NCI-H146 treated with DMSO at 0.1 percent for 48 hours (cell line): ENCODE measurements at regions not wholly inside any gene's neighbourhood (a gene's known extent, or its start where the extent isn't known, plus 50 kb on each side); places are given as distances from the start of the nearest gene placed in this dataset.
"Not testable (repeated sequence)": the region's sequence is repeated elsewhere in the genome, so short reads cannot be mapped to it uniquely, and the experiment has no call there.

Experiments
- DNase-seq: peaks from one replicate; lab custom pipeline; 2025; ENCODE audit not compliant: unreplicated experiment; lab: John Stamatoyannopoulos, UW

- DNase-seq, result no peak
These were observed 694.4 kb downstream of the MATN1 start for GRCh38 chr1:30028939-30029338.

- no peak for DNase-seq
These were observed 695.1 kb downstream of the MATN1 start for GRCh38 chr1:30028283-30028682.

- no peak for DNase-seq
These were observed 696.1 kb downstream of the MATN1 start for GRCh38 chr1:30027247-30027646.

- no peak for DNase-seq
These were observed 698.8 kb downstream of the MATN1 start for GRCh38 chr1:30024411-30025195.

GRCh38 chr1:30023339-30024022 lies 699.9 kb downstream of the MATN1 start:
- DNase-seq, result no peak

GRCh38 chr1:30014031-30014430 lies 709.4 kb downstream of the MATN1 start:
- no peak for DNase-seq

GRCh38 chr1:30012455-30013440 lies 710.6 kb downstream of the MATN1 start:
- DNase-seq, result no peak

- no peak for DNase-seq
These were observed 711.4 kb downstream of the MATN1 start for GRCh38 chr1:30011970-30012369.

- DNase-seq, result no peak
These were observed 712.8 kb downstream of the MATN1 start for GRCh38 chr1:30010506-30011106.

GRCh38 chr1:30009720-30010119 lies 713.7 kb downstream of the MATN1 start:
- DNase-seq, result no peak

GRCh38 chr1:30008998-30009657 lies 714.3 kb downstream of the MATN1 start:
- DNase-seq, result no peak

GRCh38 chr1:30008372-30008997 lies 714.9 kb downstream of the MATN1 start:
- no peak for DNase-seq

- no peak for DNase-seq
These were observed 717.3 kb downstream of the MATN1 start for GRCh38 chr1:30005972-30006619.

- no peak for DNase-seq
These were observed 721.7 kb downstream of the MATN1 start for GRCh38 chr1:30001732-30002039.

- no peak for DNase-seq
These were observed 722.2 kb downstream of the MATN1 start for GRCh38 chr1:30001011-30001731.

GRCh38 chr1:30000266-30000665 lies 723.1 kb downstream of the MATN1 start:
- no peak for DNase-seq

- no peak for DNase-seq
These were observed 723.8 kb downstream of the MATN1 start for GRCh38 chr1:29999595-29999994.

- DNase-seq, result no peak
These were observed 724.7 kb downstream of the MATN1 start for GRCh38 chr1:29998686-29999085.

GRCh38 chr1:29997818-29998217 lies 725.6 kb downstream of the MATN1 start:
- not testable (repeated sequence) for DNase-seq
